ENCODE measurements at regions not wholly inside any gene's neighbourhood (a gene's known extent, or its start where the extent isn't known, plus 50 kb on each side); places are given as distances from the start of the nearest gene placed in this dataset.
A peak's percentile ranks its signal among the peaks of the same experiment; 100 is the strongest.

- peak overlapping the region; percentile 68 for H3K27ac ChIP-seq (ENCODE audit: control insufficient read depth, insufficient read depth, low read length)
- H3K79me2 ChIP-seq (ENCODE audit: control insufficient read depth, insufficient read depth, low read length): no peaks in the 10 kb centered on the region
- H3K27me3 ChIP-seq (ENCODE audit: control insufficient read depth, extremely low read depth, insufficient read depth, low read length): no peaks in the 10 kb centered on the region
- H4K20me1 ChIP-seq (ENCODE audit: control insufficient read depth, extremely low read depth, insufficient read depth, low read length): no peaks in the 10 kb centered on the region
- no peaks in the 10 kb centered on the region for H3K9me3 ChIP-seq (ENCODE audit: control insufficient read depth, low read depth, low read length)
- H2AFZ ChIP-seq (ENCODE audit: control insufficient read depth, low read length): no peak overlapping the region
- H3K4me2 ChIP-seq (ENCODE audit: control insufficient read depth, extremely low read depth, insufficient read depth, low read depth, low read length): peak overlapping the region; percentile 65
- H3K4me1 ChIP-seq (ENCODE audit: control insufficient read depth, extremely low read depth, insufficient read depth, low read length): peaks cover 8% of the 10 kb centered on the region
- no peaks in the 10 kb centered on the region for H3K36me3 ChIP-seq (ENCODE audit: control insufficient read depth in 2 of 2, extremely low read depth in 1 of 2, insufficient read depth in 2 of 2, low read length in 2 of 2)
- H3K9ac ChIP-seq (ENCODE audit: control insufficient read depth, extremely low read depth, insufficient read depth, low read length): peak overlapping the region; percentile 1
- peak; percentile 94 for FAIRE-seq
- TF ChIP-seq EZH2 (IDR thresholded peaks at IDR 0.05; ENCODE audit: low read length): no peak
- TF ChIP-seq CTCF (optimal IDR thresholded peaks at IDR 0.05 in 1 of 3, IDR thresholded peaks at IDR 0.05 in 1 of 3, conservative IDR thresholded peaks at IDR 0.05 in 1 of 3; ENCODE audit: extremely low read depth in 1 of 3, insufficient read depth in 2 of 3, low read length in 3 of 3): no peak
- dilution Hi-C loops (cut with MboI; ENCODE audit: extremely low pct_ligation_motif_present, low sequenced_read_pairs): no loop called here
- H3K9me1 ChIP-seq (ENCODE audit: control insufficient read depth, extremely low read depth, insufficient read depth, low read length): no peaks in the 10 kb centered on the region
- peak; percentile 66 for DNase-seq (ENCODE audit: low read depth, low spot score)
- no peak overlapping the region for H3K4me3 ChIP-seq (ENCODE audit: control insufficient read depth in 2 of 3, extremely low read depth in 1 of 3, insufficient read depth in 2 of 3, low read depth in 1 of 3, low read length in 3 of 3)
Observed at GRCh38 chr14:65290830-65291229, 121.7 kb upstream of the FUT8 start.

- H3K4me3 ChIP-seq (ENCODE audit: control insufficient read depth in 2 of 3, extremely low read depth in 1 of 3, insufficient read depth in 2 of 3, low read depth in 1 of 3, low read length in 3 of 3): no peak overlapping the region
- dilution Hi-C loops (cut with MboI; ENCODE audit: extremely low pct_ligation_motif_present, low sequenced_read_pairs): no loop called here
- peaks cover 8% of the 10 kb centered on the region for H3K4me1 ChIP-seq (ENCODE audit: control insufficient read depth, extremely low read depth, insufficient read depth, low read length)
- no peaks in the 10 kb centered on the region for H4K20me1 ChIP-seq (ENCODE audit: control insufficient read depth, extremely low read depth, insufficient read depth, low read length)
- no peak overlapping the region for H3K9ac ChIP-seq (ENCODE audit: control insufficient read depth, extremely low read depth, insufficient read depth, low read length)
- peak overlapping the region; percentile 68 for H3K27ac ChIP-seq (ENCODE audit: control insufficient read depth, insufficient read depth, low read length)
- DNase-seq (ENCODE audit: low read depth, low spot score) (no peak), FAIRE-seq (no peak)
- TF ChIP-seq CTCF (optimal IDR thresholded peaks at IDR 0.05 in 1 of 3, IDR thresholded peaks at IDR 0.05 in 1 of 3, conservative IDR thresholded peaks at IDR 0.05 in 1 of 3; ENCODE audit: extremely low read depth in 1 of 3, insufficient read depth in 2 of 3, low read length in 3 of 3): no peak
- no peak for TF ChIP-seq EZH2 (IDR thresholded peaks at IDR 0.05; ENCODE audit: low read length)
- no peaks in the 10 kb centered on the region for H3K79me2 ChIP-seq (ENCODE audit: control insufficient read depth, insufficient read depth, low read length)
- H3K27me3 ChIP-seq (ENCODE audit: control insufficient read depth, extremely low read depth, insufficient read depth, low read length): no peaks in the 10 kb centered on the region
- H3K4me2 ChIP-seq (ENCODE audit: control insufficient read depth, extremely low read depth, insufficient read depth, low read depth, low read length): no peak overlapping the region
- peak overlapping the region; percentile 12 for H2AFZ ChIP-seq (ENCODE audit: control insufficient read depth, low read length)
- no peaks in the 10 kb centered on the region for H3K36me3 ChIP-seq (ENCODE audit: control insufficient read depth in 2 of 2, extremely low read depth in 1 of 2, insufficient read depth in 2 of 2, low read length in 2 of 2)
- no peaks in the 10 kb centered on the region for H3K9me3 ChIP-seq (ENCODE audit: control insufficient read depth, low read depth, low read length)
- no peaks in the 10 kb centered on the region for H3K9me1 ChIP-seq (ENCODE audit: control insufficient read depth, extremely low read depth, insufficient read depth, low read length)
Observed at GRCh38 chr14:65291531-65291930, 121.0 kb upstream of the FUT8 start.

Measured in keratinocyte (primary cell).